Stimulated activated CD8-positive, alpha-beta memory T cell treated with anti-CD3 and anti-CD28 coated beads, Interleukin-12 subunit alpha, Interleukin-12 subunit beta, amount 100 ng/mL, for 24 hours (primary cell): ENCODE measurements at regions not wholly inside any gene's neighbourhood (a gene's known extent, or its start where the extent isn't known, plus 50 kb on each side); places are given as distances from the start of the nearest gene placed in this dataset.
"Not testable (repeated sequence)": the region's sequence is repeated elsewhere in the genome, so short reads cannot be mapped to it uniquely, and the experiment has no call there.

Experiments used
- DNase-seq: peaks from one replicate; pipeline ENCODE4 v3.0.0-alpha.2; 2020; ENCODE audit errors: extremely low read depth

GRCh38 chr21:25243808-25244207 lies 363.5 kb downstream of the MRPL39 start:
- DNase-seq = no peak

GRCh38 chr21:25240974-25241373 lies 366.3 kb downstream of the MRPL39 start:
- DNase-seq = no peak

DNA sequence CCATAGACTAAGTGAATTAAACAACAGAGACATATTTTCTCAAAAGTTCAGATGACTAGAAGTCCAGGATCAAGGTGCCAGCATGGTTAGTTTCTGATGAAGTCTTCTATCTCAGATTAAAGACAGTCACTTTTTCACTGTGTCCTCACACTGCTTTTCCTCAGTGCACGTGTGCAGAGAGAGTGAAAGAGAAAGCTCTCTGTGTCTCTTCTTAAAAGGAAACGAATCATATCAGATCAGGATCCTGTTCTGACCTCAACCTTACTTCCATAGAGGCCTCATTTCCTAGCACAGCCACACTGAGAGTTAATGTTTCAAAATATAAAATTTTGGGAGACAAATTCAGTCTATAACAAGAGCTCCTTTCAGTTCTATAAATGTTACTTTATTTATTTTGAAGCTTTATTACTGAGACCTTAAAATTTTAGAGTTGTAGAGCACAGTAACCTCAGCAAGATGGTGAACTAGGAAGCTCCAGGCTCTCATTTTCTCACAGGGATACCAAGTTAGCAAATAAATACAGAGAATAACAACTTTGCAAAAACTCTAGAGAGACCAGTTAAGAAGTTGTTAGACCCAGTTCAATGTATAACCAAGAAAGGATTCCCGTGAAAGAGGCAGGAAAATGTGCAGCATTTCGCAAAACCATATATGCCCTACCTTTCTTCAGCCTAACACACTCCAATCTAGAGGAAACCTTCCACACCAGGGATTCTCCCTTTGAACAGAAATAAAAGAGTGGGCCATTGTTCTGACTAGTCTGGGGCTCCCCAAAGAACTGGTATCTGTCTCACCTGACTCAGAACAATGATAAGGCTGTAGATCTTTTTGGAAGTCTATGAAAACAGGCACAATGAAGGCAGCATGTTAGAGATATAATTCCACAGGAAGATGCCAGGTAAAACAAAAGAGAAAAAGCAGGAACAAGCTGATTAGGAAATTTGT lies 372.2 kb downstream of the MRPL39 start:
- no peak for DNase-seq

DNA sequence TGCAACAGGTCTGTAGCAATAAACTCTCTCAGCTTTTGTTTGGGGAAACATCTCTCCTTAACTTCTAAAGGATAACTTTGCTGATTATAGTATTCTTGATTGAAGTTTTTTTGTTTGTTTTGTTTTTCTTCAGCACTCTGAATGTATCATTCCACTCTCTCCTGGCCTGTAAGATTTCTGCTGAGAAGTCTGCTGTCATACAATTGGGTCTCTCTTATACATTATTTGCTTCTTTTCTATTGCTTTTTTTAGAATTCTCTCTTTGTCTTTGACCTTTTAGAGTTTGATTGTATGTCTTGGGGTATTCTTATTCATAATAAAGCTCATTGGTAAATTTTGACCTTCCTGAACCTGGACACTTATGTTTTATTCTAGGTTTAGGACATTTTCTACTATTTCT lies 386.3 kb downstream of the MRPL39 start:
- no peak for DNase-seq

DNA sequence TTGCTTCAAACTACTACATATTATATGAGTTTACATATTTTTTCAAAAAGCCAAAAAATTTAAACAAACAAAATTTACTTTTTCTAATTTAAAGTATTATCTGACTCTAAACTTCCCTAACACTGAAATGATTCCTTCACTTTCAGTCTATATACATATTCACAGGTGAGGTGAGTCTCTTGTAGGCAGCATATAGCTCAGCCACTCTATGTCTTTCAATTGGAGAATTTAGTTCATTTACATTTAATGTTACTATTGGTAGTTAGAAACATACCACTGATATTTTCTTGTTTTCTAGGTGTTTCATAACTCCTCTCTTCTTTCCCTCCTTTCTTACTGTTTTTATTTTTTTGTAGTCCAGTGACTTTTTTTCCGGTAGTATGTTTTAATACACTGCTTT lies 387.1 kb downstream of the MRPL39 start:
- no peak for DNase-seq

- DNase-seq = no peak
Observed at GRCh38 chr21:25215698-25216384, 391.4 kb downstream of the MRPL39 start.

GRCh38 chr21:25214676-25215075 lies 392.6 kb downstream of the MRPL39 start:
- DNase-seq = no peak

- DNase-seq = no peak
Observed at GRCh38 chr21:25199944-25200343, 407.3 kb downstream of the MRPL39 start.

- no peak for DNase-seq
Observed at GRCh38 chr21:25191141-25191540, 416.1 kb downstream of the MRPL39 start.

DNA sequence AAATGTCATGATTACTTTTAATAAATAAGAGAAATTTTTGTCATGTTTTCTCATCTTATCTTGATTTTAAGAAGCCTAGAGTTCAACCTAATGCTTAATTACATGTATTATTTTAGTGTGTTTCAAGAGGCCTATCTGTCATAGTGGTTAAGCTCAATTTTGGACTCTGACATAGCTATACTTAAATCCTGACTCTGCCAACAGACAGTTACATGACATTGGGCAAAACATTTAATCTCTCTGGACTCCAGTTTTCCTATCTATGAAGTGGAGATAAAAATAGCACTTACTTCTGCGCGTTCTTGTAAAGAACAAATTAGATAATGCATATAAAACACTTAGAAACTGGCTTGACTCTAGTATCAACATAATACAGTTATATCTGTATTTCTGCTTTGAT lies 417.8 kb downstream of the MRPL39 start:
- no peak for DNase-seq

- no peak for DNase-seq
Observed at GRCh38 chr21:25188677-25189079, 418.6 kb downstream of the MRPL39 start.

- no peak for DNase-seq
Observed at GRCh38 chr21:25186273-25186672, 421.0 kb downstream of the MRPL39 start.

DNA sequence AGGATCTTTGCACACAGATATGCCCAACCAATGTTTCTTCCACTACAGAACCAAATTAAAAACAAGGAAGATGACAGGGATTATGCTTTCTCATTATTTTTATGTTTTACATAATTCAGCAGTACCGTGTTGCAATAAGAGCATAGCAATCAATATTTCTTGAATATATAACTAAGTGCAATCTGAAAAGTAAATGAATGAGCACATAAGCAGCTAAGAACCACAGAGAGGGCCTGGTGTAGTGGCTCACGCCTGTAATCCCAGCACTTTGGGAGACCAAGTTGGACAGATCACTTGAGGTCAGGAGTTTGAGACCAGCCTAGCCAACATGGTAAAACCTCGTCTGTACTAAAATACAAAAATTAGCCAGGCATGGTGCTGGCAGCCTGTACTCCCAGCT lies 423.7 kb downstream of the MRPL39 start:
- DNase-seq = no peak

- not testable (repeated sequence) for DNase-seq
Observed at GRCh38 chr21:25181690-25182089, 425.6 kb downstream of the MRPL39 start.

GRCh38 chr21:25179116-25179515 lies 428.2 kb downstream of the MRPL39 start:
- DNase-seq = no peak

GRCh38 chr21:25176637-25177412 lies 430.5 kb downstream of the MRPL39 start:
- no peak for DNase-seq

DNA sequence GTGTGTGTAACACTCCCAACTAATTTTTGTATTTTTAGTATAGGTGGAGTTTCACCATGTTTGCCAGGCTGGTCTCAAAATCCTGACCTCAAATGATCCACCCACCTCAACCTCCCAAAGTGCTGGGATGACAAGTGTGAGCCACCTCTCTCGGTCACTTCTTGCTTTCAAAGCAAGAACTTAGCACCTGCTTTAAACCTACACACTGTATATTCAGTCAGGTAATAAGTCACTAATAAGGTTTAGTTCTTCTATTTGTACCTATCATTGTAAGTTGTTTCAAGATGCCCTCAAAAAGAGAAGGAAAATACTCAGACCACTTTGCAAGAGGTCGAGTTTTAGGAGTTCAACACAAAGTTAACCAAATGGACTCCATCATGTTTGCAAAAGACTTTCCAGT lies 431.3 kb downstream of the MRPL39 start:
- DNase-seq = no peak

DNA sequence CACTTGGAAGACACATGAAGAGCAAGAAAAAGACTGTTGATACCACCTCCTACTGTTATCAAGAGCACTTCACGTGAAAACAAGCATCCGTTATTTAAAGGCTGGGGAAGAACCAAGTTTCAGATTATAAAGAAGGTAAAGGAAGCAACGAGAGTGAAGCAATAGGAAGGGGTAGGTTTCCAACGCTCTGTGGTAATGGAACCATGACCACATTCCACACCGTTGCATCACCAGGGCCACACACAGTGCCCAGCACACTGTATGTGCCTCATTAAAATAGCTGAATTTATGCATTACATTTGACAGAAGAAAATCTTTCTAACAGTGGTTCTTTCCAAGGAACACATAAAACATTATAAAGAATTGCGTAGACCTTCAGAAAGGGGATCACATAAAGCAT lies 435.8 kb downstream of the MRPL39 start:
- DNase-seq = no peak

- DNase-seq = no peak
Observed at GRCh38 chr21:25170681-25171080, 436.6 kb downstream of the MRPL39 start.

- no peak for DNase-seq
Observed at GRCh38 chr21:25169370-25169769, 437.9 kb downstream of the MRPL39 start.

GRCh38 chr21:25166904-25167303 lies 440.4 kb downstream of the MRPL39 start:
- not testable (repeated sequence) for DNase-seq

DNA sequence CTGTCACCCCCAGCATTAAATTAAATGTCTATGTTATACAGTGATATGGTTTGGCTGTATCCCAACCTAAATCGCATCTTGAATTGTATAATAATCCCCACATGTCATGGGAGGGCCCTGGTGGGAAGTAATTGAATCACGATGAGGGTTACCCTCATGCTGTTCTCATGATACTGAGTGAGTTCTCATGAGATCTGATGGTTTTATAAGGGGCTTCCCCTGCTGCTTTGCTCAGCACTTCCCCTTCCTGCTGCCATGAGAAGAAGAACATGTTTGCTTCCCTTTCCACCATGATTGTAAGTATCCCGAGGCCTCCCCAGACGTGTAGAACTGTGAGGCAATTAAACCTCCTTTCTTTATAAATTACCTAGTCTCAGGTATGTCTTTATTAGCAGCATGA lies 445.7 kb downstream of the MRPL39 start:
- no peak for DNase-seq
